ENCODE measurements at regions not wholly inside any gene's neighbourhood (a gene's known extent, or its start where the extent isn't known, plus 50 kb on each side); places are given as distances from the start of the nearest gene placed in this dataset.

DNA sequence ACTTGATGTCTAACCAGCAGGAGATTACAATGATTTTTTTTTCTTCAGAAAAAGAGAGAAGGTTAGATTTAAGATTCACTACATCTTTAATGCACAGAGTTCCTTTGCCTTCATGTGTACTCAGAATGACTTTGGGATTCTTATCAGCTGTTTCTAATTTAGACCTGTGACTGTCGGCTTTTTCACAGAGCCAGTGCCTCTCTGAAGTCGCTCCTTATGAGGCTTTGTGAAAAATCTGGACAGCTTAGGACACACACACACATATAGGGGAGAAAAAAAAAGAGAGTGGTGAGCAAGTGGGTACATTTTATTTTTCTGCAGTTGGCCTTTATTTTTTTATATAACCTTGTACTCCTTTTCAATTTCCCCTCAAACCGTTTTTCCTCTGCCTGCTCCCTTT lies 893.1 kb upstream of the CELF4 start:
- H3K4me3 Mint-ChIP-seq (ENCODE audit: unreplicated experiment): no peak overlapping the region
- intact Hi-C loops (cut with micrococcal nuclease; ENCODE audit: unreplicated experiment): no loop called here
- H3K27me3 ChIP-seq (replicated peaks; ENCODE audit: control insufficient read depth, insufficient read depth, low read length): no peaks in the 10 kb centered on the region
- no peak for DNase-seq
- H3K36me3 ChIP-seq (ENCODE audit: control insufficient read depth, insufficient read depth, low read length): no peaks in the 10 kb centered on the region
- H3K4me1 ChIP-seq: no peaks in the 10 kb centered on the region
- H3K36me3 Mint-ChIP-seq (ENCODE audit: insufficient read depth, unreplicated experiment): no peaks in the 10 kb centered on the region
- H3K4me3 ChIP-seq (ENCODE audit: low read depth, low read length): no peak overlapping the region
- no peaks in the 10 kb centered on the region for H3K4me1 Mint-ChIP-seq (ENCODE audit: low read depth, unreplicated experiment)
- H3K9me3 Mint-ChIP-seq (ENCODE audit: unreplicated experiment): no peaks in the 10 kb centered on the region
- no TSS peak for BruUV-seq (replicated peaks)
- TF ChIP-seq, protein P1, sequence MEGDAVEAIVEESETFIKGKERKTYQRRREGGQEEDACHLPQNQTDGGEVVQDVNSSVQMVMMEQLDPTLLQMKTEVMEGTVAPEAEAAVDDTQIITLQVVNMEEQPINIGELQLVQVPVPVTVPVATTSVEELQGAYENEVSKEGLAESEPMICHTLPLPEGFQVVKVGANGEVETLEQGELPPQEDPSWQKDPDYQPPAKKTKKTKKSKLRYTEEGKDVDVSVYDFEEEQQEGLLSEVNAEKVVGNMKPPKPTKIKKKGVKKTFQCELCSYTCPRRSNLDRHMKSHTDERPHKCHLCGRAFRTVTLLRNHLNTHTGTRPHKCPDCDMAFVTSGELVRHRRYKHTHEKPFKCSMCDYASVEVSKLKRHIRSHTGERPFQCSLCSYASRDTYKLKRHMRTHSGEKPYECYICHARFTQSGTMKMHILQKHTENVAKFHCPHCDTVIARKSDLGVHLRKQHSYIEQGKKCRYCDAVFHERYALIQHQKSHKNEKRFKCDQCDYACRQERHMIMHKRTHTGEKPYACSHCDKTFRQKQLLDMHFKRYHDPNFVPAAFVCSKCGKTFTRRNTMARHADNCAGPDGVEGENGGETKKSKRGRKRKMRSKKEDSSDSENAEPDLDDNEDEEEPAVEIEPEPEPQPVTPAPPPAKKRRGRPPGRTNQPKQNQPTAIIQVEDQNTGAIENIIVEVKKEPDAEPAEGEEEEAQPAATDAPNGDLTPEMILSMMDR (IDR thresholded peaks at IDR 0.05; ENCODE audit: insufficient read depth in 1 of 2, low read depth in 1 of 2, low read length in 1 of 2, severe bottlenecking in 1 of 2, unreplicated experiment in 1 of 2): no peak
- H3K27ac Mint-ChIP-seq (ENCODE audit: unreplicated experiment): no peak overlapping the region
- ChIA-PET CTCF (no interaction called here), POLR2A (no interaction called here)
- H3K9me3 ChIP-seq: no peaks in the 10 kb centered on the region
- H3K27me3 Mint-ChIP-seq (ENCODE audit: insufficient read depth, unreplicated experiment): no peaks in the 10 kb centered on the region

DNA sequence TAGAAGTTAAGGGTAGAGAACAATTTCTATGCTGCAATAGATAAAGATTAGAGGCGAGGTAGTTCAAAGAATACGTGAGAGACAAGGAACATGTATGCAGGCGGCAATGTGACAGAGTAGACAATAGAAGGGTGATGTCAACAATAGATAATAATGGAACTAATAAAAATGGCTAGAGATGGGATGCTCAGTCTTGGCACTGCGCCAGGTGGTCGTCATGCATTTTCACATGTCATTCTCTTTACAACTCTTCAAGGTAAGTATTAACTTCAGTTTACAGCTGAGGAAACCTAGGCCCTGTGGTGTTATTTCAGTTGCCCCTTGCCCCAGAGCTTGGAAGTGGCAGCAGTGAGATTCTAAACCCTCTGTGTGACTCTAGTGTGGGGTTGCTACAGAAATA lies 890.7 kb upstream of the CELF4 start:
- ChIA-PET CTCF (no interaction called here), POLR2A (no interaction called here)
- H3K4me3 Mint-ChIP-seq (ENCODE audit: unreplicated experiment): no peak overlapping the region
- no peak overlapping the region for H3K27ac Mint-ChIP-seq (ENCODE audit: unreplicated experiment)
- H3K9me3 Mint-ChIP-seq (ENCODE audit: unreplicated experiment): no peaks in the 10 kb centered on the region
- Histone ChIP-seq H3K9me3 (no peaks in the 10 kb centered on the region), H3K36me3 (ENCODE audit: control insufficient read depth, insufficient read depth, low read length) (no peaks in the 10 kb centered on the region), H3K27me3 (replicated peaks; ENCODE audit: control insufficient read depth, insufficient read depth, low read length) (no peaks in the 10 kb centered on the region), H3K4me1 (no peaks in the 10 kb centered on the region), H3K4me3 (ENCODE audit: low read depth, low read length) (no peak overlapping the region)
- no peak for DNase-seq
- TF ChIP-seq, protein P1 (IDR thresholded peaks at IDR 0.05; ENCODE audit: insufficient read depth in 1 of 2, low read depth in 1 of 2, low read length in 1 of 2, severe bottlenecking in 1 of 2, unreplicated experiment in 1 of 2): no peak
- no TSS peak for BruUV-seq (replicated peaks)
- intact Hi-C loops (cut with micrococcal nuclease; ENCODE audit: unreplicated experiment): no loop called here
- no peaks in the 10 kb centered on the region for H3K4me1 Mint-ChIP-seq (ENCODE audit: low read depth, unreplicated experiment)
- H3K27me3 Mint-ChIP-seq (ENCODE audit: insufficient read depth, unreplicated experiment): no peaks in the 10 kb centered on the region
- no peaks in the 10 kb centered on the region for H3K36me3 Mint-ChIP-seq (ENCODE audit: insufficient read depth, unreplicated experiment)

DNA sequence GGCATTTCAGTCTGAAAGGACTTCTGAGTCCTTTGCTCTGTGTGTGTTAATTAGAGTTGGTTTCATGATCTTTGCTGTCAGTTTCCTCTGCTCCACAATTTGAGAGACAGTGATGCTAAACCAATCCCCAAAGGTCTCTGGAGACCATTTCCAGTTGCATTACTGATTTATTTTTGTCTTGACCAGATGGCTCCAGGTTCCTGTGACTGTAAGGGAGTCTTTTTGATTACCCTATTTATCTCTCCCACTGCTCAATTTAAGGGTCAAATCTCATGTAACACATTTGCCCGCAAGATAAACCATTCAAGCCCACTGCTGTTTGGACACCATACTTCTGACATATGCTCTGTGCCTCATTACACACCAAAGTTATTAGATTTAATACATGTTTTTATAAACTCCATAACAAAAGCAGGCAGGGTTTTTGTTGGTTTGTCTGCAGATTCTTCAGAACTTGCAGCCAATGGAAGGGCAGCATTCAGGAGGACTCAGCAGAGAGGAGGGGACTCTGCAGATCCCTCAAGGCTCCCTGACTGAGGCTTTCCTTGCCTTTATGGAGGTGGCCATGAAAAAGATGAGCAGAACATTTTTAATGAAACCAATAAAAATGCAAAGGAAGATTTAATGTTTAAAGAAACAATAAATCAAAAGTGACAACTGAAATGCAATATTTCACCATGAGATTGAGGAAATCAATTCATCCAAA lies 889.3 kb upstream of the CELF4 start:
- Mint-ChIP-seq H3K27me3 (ENCODE audit: insufficient read depth, unreplicated experiment) (no peaks in the 10 kb centered on the region), H3K27ac (ENCODE audit: unreplicated experiment) (no peak overlapping the region), H3K4me3 (ENCODE audit: unreplicated experiment) (no peak overlapping the region), H3K36me3 (ENCODE audit: insufficient read depth, unreplicated experiment) (peaks cover 4% of the 10 kb centered on the region), H3K9me3 (ENCODE audit: unreplicated experiment) (no peaks in the 10 kb centered on the region), H3K4me1 (ENCODE audit: low read depth, unreplicated experiment) (no peaks in the 10 kb centered on the region)
- H3K27me3 ChIP-seq (replicated peaks; ENCODE audit: control insufficient read depth, insufficient read depth, low read length): no peaks in the 10 kb centered on the region
- no peaks in the 10 kb centered on the region for H3K36me3 ChIP-seq (ENCODE audit: control insufficient read depth, insufficient read depth, low read length)
- intact Hi-C loops (cut with micrococcal nuclease; ENCODE audit: unreplicated experiment): no loop called here
- BruUV-seq (replicated peaks): no TSS peak
- ChIA-PET CTCF (no interaction called here), POLR2A (no interaction called here)
- DNase-seq: no peak
- H3K4me3 ChIP-seq (ENCODE audit: low read depth, low read length): no peak overlapping the region
- TF ChIP-seq, protein P1 (IDR thresholded peaks at IDR 0.05; ENCODE audit: insufficient read depth in 1 of 2, low read depth in 1 of 2, low read length in 1 of 2, severe bottlenecking in 1 of 2, unreplicated experiment in 1 of 2): no peak
- no peaks in the 10 kb centered on the region for H3K4me1 ChIP-seq
- no peaks in the 10 kb centered on the region for H3K9me3 ChIP-seq

All from Caco-2 (cell line).